BLaER1 (cell line): ENCODE measurements at regions not wholly inside any gene's neighbourhood (a gene's known extent, or its start where the extent isn't known, plus 50 kb on each side); places are given as distances from the start of the nearest gene placed in this dataset.
"Not testable (repeated sequence)": the region's sequence is repeated elsewhere in the genome, so short reads cannot be mapped to it uniquely, and the experiment has no call there.

Experiments
- H3K27ac ChIP-seq: shearing (Covaris generic); formaldehyde crosslinking; 2 replicates; pipeline ENCODE4 v1.8.1; 2022
- H3K27me3 ChIP-seq: shearing (Covaris generic); formaldehyde crosslinking; 2 replicates; pipeline ENCODE4 v1.8.1; 2022
- H3K36me3 ChIP-seq: shearing (Covaris generic); formaldehyde crosslinking; 2 replicates; pipeline ENCODE4 v1.8.1; 2022
- H3K4me1 ChIP-seq: shearing (Covaris generic); formaldehyde crosslinking; 2 replicates; pipeline ENCODE4 v1.8.1; 2022
- H3K4me2 ChIP-seq: shearing (Covaris generic); formaldehyde crosslinking; 2 replicates; pipeline ENCODE4 v1.8.1; 2022
- H3K4me3 ChIP-seq: shearing (Covaris generic); formaldehyde crosslinking; 2 replicates; pipeline ENCODE4 v1.8.1; 2022
- H3K9ac ChIP-seq: shearing (Covaris generic); formaldehyde crosslinking; 2 replicates; pipeline ENCODE4 v1.8.1; 2022
- H3K9me3 ChIP-seq: shearing (Covaris generic); formaldehyde crosslinking; 2 replicates; pipeline ENCODE4 v1.8.1; 2022
- H4K20me1 ChIP-seq: shearing (Covaris generic); formaldehyde crosslinking; 2 replicates; pipeline ENCODE4 v1.8.1; 2022
- Cebpa-rat ChIP-seq: shearing (Covaris generic); IDR thresholded peaks from 2 replicates; pipeline ENCODE4 v1.8.1; 2022

DNA sequence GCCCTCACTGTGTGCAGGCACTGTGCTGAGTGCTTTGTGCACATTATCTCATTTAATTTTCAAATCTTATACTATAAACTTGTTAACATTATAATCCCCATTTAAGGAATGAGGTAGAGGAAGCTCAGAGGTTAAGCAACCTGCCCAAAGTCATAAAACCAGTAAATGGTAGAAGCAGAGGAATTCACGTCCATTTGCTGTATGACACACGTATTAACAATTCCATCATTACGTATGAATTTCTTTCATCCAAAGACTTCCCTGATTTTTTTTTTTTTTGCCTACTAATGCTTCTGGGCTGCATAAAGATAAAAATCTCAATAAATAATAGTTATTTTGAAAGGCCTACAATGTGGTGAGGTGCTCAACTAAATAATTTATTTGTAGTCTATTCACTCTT is 64.5 kb upstream of the H2AZ1 start:
- no peak for TF ChIP-seq Cebpa-rat
- Histone ChIP-seq H3K9me3 (no peaks in the 10 kb centered on the region), H3K27me3 (no peaks in the 10 kb centered on the region), H3K36me3 (no peaks in the 10 kb centered on the region), H3K4me1 (no peaks in the 10 kb centered on the region), H3K27ac (no peak overlapping the region), H4K20me1 (no peaks in the 10 kb centered on the region), H3K9ac (no peak overlapping the region), H3K4me3 (no peak overlapping the region), H3K4me2 (no peak overlapping the region)

DNA sequence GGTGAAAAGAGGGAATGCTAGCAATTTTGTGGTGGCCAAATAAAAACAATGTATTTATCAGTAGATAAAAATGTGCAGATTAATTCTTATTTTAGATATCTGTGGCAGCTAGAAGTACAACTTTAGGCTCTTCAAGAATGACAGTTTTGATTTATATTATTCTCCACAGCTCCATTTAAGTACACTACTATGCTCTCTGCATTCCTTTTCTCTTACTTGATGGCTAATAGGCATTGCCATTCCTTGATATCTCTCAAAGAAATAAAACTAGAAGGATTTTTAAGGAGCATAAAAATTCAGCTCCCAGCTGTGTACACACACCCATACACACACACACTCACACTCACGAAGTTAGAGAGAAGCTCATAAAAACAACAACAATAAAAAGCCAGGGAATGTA is 59.4 kb upstream of the H2AZ1 start:
- TF ChIP-seq Cebpa-rat, result no peak
- no peak overlapping the region for H3K9ac ChIP-seq
- H3K4me3 ChIP-seq, result no peak overlapping the region
- H3K27ac ChIP-seq, result no peak overlapping the region
- H3K4me1 ChIP-seq, result no peaks in the 10 kb centered on the region
- no peaks in the 10 kb centered on the region for H3K9me3 ChIP-seq
- no peaks in the 10 kb centered on the region for H3K36me3 ChIP-seq
- H4K20me1 ChIP-seq, result no peaks in the 10 kb centered on the region
- no peaks in the 10 kb centered on the region for H3K27me3 ChIP-seq
- H3K4me2 ChIP-seq, result no peak overlapping the region

DNA sequence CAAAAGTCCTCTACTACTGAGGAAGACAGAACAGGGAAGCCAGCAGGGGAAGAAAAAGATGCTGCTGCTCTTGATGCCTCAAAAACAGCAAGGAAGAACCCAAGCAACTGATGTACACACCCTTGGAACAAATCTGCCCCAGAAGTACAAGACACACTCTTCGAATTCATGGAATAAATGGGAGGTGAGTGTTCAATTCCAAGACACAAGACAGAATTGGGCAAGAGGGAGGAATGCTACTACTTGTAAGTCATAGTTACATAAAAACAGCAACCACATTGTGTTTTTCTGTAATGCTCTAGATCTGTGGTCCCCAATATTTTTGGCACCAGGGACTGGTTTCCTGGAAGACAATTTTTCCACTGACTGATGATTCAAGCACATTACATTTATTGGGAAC is 58.0 kb upstream of the H2AZ1 start:
- Histone ChIP-seq H3K4me3 (no peak overlapping the region), H3K27me3 (no peaks in the 10 kb centered on the region)
- no peak for TF ChIP-seq Cebpa-rat

DNA sequence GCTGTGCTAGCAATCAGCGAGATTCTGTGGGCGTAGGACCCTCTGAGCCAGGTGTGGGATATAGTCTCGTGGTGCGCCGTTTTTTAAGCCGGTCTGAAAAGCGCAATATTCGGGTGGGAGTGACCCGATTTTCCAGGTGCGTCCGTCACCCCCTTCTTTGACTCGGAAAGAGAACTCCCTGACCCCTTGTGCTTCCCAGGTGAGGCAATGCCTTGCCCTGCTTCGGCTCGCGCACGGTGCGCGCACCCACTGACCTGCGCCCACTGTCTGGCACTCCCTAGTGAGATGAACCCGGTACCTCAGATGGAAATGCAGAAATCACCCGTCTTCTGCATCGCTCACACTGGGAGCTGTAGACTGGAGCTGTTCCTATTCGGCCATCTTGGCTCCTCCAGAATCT is 56.1 kb upstream of the H2AZ1 start:
- not testable (repeated sequence) for H3K27ac ChIP-seq, H3K4me2 ChIP-seq, H4K20me1 ChIP-seq, H3K36me3 ChIP-seq, H3K27me3 ChIP-seq, H3K4me1 ChIP-seq, H3K9ac ChIP-seq, H3K4me3 ChIP-seq, H3K9me3 ChIP-seq

More for the DNA sequence above, 58.0 kb upstream of the H2AZ1 start:
- Histone ChIP-seq H3K4me2 (no peak overlapping the region), H3K9me3 (no peaks in the 10 kb centered on the region), H4K20me1 (no peaks in the 10 kb centered on the region), H3K4me1 (no peaks in the 10 kb centered on the region), H3K27ac (no peak overlapping the region), H3K9ac (no peak overlapping the region), H3K36me3 (no peaks in the 10 kb centered on the region)
